ENCODE measurements at regions not wholly inside any gene's neighbourhood (a gene's known extent, or its start where the extent isn't known, plus 50 kb on each side); places are given as distances from the start of the nearest gene placed in this dataset.

DNA sequence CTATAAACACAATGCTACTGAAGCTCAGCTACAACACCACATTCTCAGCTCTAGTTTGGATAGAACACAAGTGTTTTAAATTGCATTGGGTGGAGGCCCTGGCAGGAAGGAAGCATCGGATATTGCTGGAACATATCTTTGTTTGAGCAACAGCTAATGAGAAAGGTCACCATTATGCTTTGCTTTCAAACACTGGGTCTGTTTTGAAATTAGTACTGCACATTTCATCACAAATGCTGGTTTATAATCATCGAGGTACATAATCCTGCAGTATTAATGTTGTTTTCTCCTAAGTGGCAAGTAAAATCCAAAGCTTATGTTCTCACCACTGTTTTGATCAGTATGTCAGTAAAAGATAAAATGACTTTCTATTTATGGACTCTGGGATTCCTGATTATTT is 61.5 kb upstream of the ARHGAP29 start:
- TF ChIP-seq, protein P1, sequence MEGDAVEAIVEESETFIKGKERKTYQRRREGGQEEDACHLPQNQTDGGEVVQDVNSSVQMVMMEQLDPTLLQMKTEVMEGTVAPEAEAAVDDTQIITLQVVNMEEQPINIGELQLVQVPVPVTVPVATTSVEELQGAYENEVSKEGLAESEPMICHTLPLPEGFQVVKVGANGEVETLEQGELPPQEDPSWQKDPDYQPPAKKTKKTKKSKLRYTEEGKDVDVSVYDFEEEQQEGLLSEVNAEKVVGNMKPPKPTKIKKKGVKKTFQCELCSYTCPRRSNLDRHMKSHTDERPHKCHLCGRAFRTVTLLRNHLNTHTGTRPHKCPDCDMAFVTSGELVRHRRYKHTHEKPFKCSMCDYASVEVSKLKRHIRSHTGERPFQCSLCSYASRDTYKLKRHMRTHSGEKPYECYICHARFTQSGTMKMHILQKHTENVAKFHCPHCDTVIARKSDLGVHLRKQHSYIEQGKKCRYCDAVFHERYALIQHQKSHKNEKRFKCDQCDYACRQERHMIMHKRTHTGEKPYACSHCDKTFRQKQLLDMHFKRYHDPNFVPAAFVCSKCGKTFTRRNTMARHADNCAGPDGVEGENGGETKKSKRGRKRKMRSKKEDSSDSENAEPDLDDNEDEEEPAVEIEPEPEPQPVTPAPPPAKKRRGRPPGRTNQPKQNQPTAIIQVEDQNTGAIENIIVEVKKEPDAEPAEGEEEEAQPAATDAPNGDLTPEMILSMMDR (IDR thresholded peaks at IDR 0.05 in 4 of 5, conservative IDR thresholded peaks at IDR 0.05 in 1 of 5) = no peak
- TF ChIP-seq POLR2A (IDR thresholded peaks at IDR 0.05) = no peak

All from gastrocnemius medialis (tissue), 4 donors.